Activated T-helper 1 cell treated with anti-CD3 and anti-CD28 coated beads, Interleukin-2, amount 50 U/mL, for 16 hours (primary cell): ENCODE measurements at regions not wholly inside any gene's neighbourhood (a gene's known extent, or its start where the extent isn't known, plus 50 kb on each side); places are given as distances from the start of the nearest gene placed in this dataset.

Source experiments
- DNase-seq, 2 donors: peaks; one replicate each; pipeline ENCODE4 v3.0.0-alpha.2; 2020; ENCODE audit warnings: low read depth in 1 of 2, low spot score in 1 of 2

DNA sequence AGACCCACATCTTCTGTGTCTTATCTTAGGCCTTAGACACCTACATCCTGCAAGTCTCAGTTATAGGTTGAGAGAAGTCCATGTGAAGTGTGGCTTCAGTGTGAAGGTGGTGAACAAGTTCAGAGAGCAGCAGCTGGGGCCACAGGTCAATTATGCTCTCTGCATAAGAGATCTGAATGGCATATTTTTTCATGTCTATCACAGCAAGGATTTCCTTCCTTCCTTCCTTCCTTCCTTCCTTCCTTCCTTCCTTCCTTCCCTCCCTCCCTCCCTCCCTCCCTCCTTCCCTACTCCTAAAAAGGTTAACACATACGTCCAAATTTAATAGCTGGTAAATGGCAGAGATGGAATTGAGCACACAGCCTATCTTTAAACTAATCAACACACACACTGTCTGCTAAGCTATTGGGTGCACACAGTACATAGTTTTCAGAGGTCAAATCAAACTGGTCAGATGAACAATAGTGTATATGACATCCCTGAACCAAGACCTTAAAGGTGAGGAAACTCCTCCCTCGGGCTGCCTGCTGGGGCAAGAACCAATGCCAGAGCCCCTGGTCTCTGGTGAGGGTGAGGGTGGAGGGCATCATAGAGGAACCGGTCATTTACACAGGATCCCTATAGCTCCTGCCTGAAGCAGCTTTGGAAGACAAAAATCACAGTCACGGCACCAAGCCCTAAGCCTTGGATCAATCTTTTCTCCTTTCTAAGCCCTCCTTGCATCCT, 240.9 kb downstream of the ICOS start:
- DNase-seq: no peak

GRCh38 chr2:204177977-204178522, 241.5 kb downstream of the ICOS start:
- peak; percentile 34 to 49 for DNase-seq

DNA sequence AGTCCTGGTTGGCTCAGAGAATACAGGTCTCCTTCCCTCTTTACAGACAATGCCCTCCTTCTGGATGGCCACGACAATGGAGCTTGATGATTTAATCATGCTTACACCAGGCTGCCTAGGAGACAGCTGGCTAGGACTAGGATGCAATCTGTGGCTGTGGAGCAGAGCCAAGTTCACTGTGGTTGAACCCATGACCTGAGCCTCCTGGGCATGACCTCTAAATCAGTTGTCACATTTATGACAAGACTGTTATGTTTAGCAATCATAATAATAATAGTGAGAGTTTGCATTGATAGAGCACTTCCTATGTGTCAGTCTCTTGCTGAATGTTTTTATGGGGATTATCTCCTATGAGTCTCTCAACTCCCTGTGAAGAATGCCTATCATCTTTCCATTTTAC, 244.1 kb downstream of the ICOS start:
- no peak for DNase-seq

- DNase-seq: no peak
Observed at GRCh38 chr2:204183608-204184007, 247.0 kb downstream of the ICOS start.

DNA sequence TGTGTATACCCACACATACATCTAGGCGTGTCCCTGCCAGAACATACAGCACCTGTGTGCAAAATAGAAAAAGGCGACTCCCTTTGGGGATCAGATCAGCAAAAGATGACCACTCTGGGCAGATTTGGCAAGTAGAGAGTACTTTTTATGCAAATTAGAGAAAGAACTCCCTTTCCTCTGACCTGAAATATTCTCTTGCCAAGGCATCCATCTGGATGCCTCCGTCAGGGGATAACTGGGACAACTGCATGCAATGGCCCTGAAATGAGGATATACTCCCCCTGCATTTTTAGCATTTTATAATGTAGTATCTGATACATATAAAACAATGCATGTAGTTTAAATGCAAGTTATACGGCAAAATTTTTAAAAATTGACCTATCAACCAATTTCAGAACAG, 247.7 kb downstream of the ICOS start:
- DNase-seq: no peak

- DNase-seq: no peak
Observed at GRCh38 chr2:204187229-204188083, 250.9 kb downstream of the ICOS start.

DNA sequence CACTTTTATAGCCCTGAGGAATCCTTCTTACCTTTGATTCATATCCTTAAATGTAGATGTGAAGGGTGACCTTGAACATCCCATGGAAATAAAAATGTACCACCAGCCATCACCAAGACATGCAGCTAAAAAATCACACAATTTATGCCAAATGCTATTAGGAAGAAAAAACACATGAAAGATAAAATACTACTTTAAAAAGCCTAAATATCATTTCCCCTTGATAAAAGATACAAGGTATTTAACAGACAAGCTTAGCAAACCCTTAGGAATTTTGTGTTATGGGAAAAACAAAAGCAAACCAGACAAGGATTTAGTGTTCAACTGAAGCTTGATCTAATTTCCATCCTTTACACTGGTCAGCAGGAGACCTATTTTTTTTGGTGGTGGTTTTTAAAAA, 255.0 kb downstream of the ICOS start:
- no peak for DNase-seq

- DNase-seq: no peak
Observed at GRCh38 chr2:204195498-204195897, 258.9 kb downstream of the ICOS start.

DNA sequence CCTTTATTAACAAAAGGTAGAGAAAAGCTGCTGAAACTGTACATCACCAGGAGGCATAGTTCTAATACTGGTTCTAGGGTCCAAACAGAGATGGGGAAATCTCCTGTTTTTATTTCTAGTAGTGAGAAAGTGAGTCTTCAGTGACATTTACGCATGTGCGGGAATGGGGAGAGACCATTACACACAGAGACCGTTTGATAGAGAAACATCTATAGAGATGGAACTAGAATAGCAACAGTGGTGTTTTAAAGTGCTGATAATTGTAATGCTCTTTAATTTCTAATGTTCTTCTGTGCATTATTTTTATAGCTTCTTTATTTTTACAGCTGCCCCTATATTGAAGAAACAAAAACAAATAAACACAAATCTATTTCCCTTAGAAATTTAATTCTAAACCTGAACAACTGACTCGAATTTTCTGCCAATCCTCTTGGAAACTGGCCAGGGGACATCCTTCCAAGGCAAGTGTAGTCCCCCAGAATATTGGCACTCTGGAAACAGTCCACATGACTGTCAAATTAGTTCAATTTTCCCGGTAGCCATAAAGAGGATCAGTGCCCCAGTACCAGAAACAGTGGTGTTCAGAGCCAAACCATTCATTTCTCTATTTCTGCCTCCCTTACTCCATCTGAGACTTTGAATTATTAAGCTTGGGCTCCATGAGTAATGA, 260.9 kb downstream of the ICOS start:
- no peak for DNase-seq

GRCh38 chr2:204199357-204199756, 262.8 kb downstream of the ICOS start:
- DNase-seq: no peak

DNA sequence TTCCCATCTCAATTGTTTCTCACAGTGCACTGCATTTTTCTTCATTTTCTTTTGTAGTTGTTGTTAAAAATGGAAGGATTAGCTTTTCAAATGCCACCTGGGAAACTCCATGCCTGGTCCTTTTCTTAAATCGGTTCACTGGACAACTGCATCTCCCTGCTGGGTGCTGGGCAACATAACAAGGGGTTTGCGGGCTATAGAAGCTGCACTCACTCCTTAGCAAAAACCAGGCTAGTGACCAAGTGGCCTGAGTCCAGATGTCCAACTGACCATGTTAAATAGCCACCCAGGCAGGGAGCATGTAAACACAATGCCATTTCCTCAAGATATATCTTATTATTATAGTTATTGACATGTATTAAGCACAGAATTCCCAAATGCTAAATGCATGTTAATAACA, 264.9 kb downstream of the ICOS start:
- no peak for DNase-seq

DNA sequence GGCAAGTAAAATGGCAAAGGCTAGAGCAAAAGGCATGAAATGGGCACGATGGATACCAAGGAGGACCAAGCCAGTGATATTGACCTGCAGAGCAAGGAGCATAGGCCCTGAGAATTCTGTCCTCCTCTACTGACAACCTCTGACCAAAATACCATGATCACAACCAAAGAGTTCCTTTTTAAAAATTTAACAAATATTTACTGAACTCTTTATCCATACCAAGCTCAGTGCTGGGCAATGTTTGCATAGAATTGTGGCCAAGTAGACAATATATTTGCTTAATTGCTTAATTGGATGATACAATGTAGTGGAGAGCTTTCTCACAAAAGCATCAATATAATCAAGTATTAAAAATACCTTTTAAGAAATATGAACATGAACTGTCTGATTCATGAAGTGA, 265.7 kb downstream of the ICOS start:
- no peak for DNase-seq

DNA sequence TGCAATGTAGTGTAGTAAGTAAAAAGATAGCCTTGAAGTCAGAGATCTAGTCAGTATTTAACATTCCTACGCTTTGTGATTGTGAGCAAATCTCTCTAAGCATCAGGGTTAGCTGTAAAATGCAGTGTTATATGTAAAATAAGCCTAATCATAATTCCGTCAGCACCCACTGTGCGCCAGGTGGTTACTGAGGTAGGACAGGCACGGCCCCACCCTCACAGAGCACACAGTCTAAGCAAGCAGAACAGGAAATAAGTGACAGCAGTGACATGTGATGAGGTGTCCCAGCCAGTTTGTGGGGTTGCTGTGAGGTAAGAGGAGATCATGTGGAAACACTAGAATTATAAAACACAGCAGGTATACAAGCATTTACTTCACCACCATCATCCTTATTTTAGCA, 267.1 kb downstream of the ICOS start:
- DNase-seq: no peak

- no peak for DNase-seq
Observed at GRCh38 chr2:204205082-204205481, 268.5 kb downstream of the ICOS start.

GRCh38 chr2:204205538-204205937, 269.0 kb downstream of the ICOS start:
- no peak for DNase-seq

- no peak for DNase-seq
Observed at GRCh38 chr2:204207866-204208265, 271.3 kb downstream of the ICOS start.

DNA sequence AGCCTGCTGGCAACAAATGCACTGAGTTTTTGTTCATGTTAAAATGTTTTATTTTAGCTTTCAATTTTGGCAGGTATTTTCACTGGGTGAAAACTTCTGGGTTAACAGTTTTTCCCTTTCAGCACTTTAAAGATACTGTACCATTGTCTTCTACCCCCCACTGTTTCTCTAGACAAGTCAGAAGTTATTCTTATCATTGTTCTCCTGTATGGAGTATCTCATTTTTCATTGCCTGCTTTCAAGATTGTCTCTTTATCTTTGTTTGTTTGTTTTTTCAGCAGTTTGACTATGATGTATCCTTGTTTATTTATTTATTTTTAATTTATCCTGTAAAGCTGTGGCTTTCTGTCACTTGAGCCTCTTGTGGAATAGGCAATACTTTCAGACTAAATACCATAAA, 277.0 kb downstream of the ICOS start:
- DNase-seq: no peak

DNA sequence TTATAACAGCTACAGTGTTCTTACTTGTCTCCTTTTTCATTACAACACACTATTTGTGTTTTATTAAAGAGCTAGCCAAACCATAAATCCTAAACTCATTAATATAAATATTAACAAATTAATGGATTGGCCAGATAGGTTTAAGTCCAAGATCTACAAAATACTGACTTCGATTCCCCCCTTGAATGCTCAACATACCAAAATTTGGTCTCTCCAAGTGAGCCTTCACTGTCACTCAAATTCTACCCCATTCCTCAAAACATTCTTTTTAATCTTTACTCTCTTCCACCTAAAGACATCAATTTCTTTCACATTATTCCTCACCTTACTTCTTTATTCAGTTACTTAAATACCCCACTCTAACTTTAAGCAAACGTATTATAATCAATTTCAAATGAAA, 281.5 kb downstream of the ICOS start:
- DNase-seq: no peak

DNA sequence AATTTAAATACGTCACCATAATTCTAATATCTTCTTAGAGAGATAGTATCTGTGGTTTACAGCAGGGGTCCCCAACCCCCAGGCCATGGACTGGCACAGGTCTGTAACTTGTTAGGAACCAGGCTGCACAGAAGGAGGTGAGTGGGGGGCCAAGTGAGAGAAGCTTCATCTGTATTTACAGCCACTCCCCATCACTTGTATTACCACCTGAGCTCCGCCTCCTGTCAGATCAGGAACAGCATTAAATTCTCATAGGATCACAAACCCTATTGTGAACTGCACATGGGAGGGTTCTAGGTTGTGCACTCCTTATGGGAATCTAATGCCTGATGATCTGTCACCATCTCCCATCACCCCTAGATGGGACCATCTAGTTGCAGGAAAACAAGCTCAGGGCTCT, 282.6 kb downstream of the ICOS start:
- no peak for DNase-seq

- no peak for DNase-seq
Observed at GRCh38 chr2:204220896-204221295, 284.3 kb downstream of the ICOS start.

DNA sequence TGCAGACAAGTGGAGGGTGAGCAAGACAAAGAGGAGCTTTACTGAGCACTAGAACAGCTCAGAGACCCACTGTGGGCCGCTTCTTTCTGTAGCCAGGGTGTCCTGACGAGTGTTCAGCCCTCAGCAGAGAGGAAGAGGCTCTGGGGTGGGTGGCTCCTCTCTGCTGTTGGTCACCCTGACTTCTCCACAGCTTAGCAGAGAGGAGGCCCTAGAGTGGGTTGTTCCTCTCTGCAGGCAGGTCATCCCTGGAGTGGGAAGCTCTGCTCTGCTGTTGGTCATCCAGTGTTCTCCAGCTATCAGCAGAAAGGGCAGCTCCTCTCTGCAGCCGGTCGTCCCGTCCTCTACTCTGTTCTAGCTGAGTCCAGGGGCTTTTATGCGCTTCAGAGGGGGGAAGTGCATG, 286.5 kb downstream of the ICOS start:
- DNase-seq: no peak

GRCh38 chr2:204223544-204223943, 287.0 kb downstream of the ICOS start:
- no peak for DNase-seq
